GM12875 (cell line): ENCODE measurements at regions not wholly inside any gene's neighbourhood (a gene's known extent, or its start where the extent isn't known, plus 50 kb on each side); places are given as distances from the start of the nearest gene placed in this dataset.

Experiments used
- H3K4me3 ChIP-seq: one replicate; pipeline ENCODE4 v1.5.1; 2011; ENCODE audit warnings: low read depth, low read length, control low read depth
- CTCF ChIP-seq: IDR thresholded peaks from 2 replicates; pipeline ENCODE4 v1.5.1; 2011; ENCODE audit warnings: low read depth, mild to moderate bottlenecking, control low read depth, inconsistent platforms, low read length, moderate library complexity, borderline replicate concordance; ENCODE audit not compliant: insufficient read depth

- H3K4me3 ChIP-seq = no peak overlapping the region
- TF ChIP-seq CTCF = no peak
Measured at GRCh38 chr13:34035178-34035577, 217.2 kb downstream of the RFC3 start.

- no peak for TF ChIP-seq CTCF
- H3K4me3 ChIP-seq = no peak overlapping the region
Measured at GRCh38 chr13:34035676-34036325, 217.9 kb downstream of the RFC3 start.

GRCh38 chr13:34037636-34038540, 219.9 kb downstream of the RFC3 start:
- no peak overlapping the region for H3K4me3 ChIP-seq

GRCh38 chr13:34038541-34039068, 220.7 kb downstream of the RFC3 start:
- no peak for TF ChIP-seq CTCF
- no peak overlapping the region for H3K4me3 ChIP-seq

More at GRCh38 chr13:34037636-34038540, 219.9 kb downstream of the RFC3 start:
- no peak for TF ChIP-seq CTCF

GRCh38 chr13:34039678-34040077, 221.7 kb downstream of the RFC3 start:
- TF ChIP-seq CTCF = no peak
- no peak overlapping the region for H3K4me3 ChIP-seq

GRCh38 chr13:34040863-34041262, 222.9 kb downstream of the RFC3 start:
- H3K4me3 ChIP-seq = no peak overlapping the region
- TF ChIP-seq CTCF = no peak
